HG03432 (cell line): ENCODE measurements at regions not wholly inside any gene's neighbourhood (a gene's known extent, or its start where the extent isn't known, plus 50 kb on each side); places are given as distances from the start of the nearest gene placed in this dataset.

Experiments used
- ATAC-seq: cut with Tn5 transposase; IDR thresholded peaks from one replicate; pipeline ENCODE4 v1.9.1; 2021; ENCODE audit warnings: mild to moderate bottlenecking, moderate library complexity; ENCODE audit not compliant: unreplicated experiment

DNA sequence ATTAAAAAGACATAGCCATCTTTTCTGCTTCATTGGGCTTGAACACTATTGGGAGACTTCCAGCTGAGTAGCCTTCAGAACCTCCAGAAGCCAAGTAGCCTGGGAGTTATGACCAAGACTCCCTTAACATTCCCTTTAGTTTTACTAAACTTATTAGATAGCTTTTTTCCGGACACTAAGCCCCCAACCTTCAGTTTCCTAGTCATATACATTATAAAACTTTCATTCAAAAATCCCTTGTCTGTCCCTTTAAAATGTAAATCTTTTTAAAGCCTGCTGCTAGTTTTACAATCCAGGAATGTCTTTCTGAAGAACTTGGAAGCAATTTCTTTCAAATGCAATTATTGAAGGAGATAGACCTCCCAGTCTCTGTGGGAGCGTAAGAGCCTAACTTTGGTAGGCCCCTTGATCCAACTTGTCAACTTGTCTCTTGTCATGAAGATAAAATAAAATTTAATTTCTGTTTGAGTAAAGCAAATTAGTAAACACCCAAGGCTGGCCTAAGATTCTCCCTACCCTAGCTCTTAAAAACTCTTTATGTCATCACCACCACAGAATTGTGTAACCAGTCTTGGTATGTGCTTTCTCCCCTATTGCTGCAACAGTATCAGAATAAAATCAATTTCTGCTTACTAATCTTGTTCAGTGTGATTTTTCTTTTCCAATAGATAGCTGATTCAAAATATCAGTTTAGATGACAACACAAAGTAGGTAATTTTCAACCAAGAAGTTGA, 796.2 kb downstream of the PLA2G4A start:
- ATAC-seq, result no peak

DNA sequence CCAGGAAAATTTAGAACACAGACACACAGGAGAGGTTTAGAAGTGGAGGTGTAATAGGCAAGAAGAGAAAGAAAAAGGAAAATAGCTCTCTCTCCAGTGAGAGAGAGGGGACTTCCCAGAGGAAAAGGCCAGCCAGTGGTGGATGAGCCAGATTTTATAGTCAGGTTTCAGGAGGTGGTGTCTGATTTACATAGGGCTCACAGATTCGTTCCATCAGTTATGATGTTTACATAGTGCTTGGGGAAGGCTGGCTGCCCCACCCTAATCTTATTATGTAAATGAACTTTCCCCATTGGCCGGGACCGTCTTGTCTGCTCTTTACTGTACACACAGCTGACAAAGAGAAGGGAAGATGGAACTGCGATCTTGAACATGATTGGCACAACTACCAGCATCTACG, 797.3 kb downstream of the PLA2G4A start:
- ATAC-seq, result no peak

DNA sequence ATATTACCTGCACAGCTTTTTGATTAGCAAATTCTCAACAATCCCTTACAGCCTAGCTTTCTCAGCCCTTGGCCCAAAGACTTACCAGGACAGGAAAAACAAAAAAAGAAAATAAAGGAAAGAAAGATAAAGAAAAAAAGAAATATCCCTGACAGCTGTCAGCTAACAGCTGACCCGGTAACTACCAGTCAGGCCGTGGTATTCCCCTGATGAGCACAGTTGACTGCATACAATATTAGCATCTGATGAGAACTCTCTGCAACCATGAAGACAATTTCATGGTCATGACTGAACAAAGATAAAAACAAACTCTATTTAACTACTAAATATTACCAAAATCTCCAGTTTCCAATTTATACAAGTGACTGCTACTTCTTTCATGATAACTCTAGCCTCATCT, 798.8 kb downstream of the PLA2G4A start:
- no peak for ATAC-seq

DNA sequence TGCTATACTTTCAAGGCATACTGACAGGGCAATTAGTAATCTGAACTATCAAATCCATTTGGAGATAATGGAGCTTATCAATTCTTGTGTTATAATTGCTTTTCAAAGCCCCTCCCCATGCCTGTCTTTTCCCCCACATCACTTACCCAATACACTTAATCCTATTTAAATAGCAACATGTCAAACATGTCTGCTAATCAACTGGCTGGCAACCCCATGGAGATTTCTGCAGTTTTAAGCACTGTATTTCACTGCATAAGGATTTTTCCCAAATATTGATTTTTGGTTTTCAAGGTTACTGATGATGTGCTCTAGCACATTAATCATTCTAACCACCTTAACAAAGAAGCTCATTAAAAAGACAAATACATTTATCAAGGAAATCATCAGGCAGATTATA, 800.3 kb downstream of the PLA2G4A start:
- ATAC-seq, result no peak

DNA sequence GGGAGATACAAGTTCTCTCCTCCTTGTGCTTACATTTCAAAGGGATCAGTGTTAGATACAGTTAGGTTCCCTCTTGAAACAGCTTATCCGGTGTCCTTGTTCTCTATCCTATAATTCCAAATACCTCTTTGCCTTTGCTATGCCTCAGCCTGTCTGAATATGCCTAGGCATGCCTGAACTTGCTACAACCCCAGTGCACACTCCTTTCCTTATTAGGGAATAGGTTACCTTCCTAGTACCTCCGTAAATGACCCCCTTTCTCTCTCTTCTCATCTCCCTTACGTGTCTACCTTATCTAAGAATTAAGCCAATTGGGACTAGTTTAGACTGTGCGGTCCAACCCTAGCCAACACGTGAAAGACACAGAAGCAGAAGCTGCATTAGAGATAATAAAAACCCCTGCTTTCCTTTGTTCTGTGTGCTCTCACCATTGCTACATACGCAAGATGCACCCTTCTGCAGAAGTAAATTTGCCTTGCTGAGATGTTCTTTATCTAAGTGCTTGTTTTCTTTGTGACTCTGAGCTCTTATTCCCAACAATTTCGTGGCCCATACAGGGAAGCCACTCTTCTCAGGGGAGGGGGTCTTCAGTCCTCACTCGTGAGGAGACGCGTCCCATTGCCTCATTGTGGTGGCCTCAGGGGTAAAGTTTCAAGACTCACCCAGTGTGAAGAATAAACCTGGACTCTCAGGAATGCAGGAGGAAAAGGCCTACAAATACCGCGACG, 802.1 kb downstream of the PLA2G4A start:
- ATAC-seq, result no peak

DNA sequence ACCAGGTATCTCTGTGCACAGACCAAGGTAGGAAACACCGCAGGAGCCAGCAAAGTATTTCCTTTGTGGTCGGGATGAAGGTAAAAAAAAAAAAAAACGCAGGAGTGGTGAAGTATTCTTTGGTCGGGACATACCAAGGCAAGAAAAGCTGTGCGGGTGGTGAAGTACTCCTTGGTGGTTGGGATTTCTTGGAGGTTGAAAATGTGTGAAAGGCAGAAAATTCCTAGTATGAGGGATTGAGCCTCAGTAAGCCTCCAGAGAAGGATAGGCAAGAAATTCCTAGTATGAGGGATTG, 802.6 kb downstream of the PLA2G4A start:
- no peak for ATAC-seq

DNA sequence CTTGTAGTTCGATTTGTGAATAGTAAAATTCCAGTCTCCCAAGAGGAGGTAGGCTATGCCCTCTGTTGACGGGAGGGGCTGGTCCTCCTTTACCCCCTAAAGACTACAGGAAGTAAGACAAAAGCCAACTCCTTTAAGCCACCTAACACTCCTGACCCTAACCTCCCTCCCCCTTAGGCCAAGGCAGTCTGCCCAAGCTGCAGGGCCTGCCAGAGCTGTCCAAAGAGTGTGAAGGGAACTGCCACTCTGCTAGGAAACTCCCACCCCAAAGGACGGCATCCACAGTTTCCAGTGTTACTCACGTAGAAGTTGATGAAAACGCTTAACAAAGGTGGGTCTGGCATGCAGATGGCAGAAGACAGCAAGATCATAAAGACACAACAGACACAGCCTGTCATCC, 803.2 kb downstream of the PLA2G4A start:
- ATAC-seq, result no peak

DNA sequence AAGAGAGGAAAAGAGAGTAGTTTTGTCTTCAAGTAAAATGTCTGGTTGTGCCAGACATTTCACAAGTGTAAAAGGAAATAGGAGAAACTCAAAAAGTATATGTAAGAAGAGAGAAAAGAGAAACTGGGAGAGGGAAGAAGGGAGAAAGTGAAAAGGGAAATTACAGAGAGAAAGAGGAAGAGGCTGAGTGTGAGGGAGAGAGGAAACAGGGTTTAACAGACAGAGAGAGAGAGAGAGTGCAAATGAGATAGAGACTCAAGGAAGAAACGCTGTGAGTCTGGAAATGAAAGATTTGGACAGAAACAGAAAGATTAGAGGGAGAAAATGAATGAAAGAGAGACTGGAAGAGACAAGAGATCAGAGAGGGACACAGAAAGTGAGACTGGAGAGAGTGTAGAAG, 806.2 kb downstream of the PLA2G4A start:
- ATAC-seq, result no peak

DNA sequence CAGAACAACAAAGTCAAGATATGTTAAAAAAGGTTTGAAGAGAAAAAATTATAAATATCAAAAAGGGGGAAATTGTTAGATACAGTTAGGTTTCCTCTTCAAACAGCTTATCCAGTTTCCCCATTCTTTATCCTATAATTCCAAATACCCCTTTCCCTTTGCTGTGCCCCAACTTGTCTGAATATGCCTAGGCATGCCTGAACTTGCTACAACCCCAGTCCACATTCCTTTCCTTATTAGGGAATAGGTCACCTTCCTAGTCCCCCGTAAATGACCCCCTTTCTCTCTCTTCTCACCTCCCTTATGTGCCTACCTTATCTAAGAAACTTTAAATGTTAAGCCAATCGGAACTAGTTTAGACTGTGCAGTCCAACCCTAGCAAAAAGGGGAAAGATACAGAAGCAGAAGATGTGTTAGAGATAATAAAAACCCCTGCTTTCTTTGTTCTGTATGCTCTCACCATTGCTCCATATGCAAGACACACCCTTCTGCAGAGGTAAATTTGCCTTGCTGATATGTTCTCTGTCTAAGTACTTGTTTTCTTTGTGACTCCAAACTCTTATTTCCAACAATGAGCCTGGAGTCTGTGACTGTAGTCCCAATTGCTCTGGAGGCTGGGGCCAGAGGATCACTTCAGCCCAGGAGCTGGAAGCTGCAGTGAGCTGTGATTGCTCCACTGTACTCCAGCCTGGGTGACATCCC, 810.1 kb downstream of the PLA2G4A start:
- no peak for ATAC-seq

DNA sequence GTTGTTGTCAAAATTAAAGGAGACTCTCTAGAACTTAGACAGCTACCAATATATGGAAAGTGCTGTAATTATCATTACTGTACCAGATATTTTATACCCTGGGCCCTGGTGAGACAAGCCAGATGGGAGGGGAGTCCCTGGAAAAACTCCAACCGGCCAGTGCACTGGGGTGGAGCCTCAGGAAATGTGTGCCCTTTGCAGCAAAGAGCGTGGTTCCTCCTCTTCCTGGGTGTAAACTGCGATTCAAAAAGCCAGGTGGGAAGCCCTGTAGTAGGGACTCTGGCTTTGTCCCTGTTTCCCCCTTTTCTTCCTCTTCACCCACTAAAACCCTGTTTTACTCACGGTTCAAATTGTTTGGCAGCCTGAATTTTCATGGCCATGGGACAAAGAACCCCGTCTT, 812.3 kb downstream of the PLA2G4A start:
- ATAC-seq, result no peak

DNA sequence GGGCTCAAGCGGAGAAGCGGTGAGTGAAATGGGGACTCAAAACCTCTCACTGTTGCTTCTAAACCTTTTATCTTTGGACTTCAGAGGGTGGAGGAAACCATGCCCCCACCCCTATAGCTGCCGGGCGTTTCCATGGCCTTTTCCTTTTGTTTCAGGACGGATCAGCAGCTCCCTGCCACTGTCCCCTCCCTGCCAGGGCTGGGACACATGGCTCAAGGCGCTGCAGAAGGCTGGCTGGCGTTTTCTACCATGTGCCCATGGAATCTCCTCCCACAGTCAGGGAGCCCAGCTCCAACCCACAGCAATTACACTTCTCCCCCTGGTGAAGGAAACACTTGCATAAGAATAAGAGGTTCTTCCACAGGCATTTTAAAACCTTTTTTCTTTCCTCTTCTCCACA, 812.7 kb downstream of the PLA2G4A start:
- ATAC-seq, result no peak

DNA sequence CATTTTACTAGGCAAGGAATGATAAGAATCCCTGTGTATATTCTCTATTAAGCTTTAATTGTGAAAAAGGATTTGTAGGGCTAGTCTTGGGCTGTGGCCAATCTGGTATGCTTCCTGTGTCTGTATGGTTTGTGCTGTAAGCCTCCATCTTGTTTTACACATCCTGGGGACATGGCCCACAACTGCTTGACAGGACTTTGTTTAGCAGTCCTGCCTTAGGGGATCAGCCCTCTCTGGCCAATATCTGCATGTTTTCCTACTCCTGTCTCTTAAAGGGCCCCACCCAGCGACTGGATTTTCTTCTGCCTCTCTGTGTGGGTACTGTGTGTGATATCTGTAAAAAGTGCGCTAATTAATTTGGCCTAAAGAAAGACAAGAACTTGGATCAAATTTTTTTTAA, 813.2 kb downstream of the PLA2G4A start:
- ATAC-seq, result no peak

DNA sequence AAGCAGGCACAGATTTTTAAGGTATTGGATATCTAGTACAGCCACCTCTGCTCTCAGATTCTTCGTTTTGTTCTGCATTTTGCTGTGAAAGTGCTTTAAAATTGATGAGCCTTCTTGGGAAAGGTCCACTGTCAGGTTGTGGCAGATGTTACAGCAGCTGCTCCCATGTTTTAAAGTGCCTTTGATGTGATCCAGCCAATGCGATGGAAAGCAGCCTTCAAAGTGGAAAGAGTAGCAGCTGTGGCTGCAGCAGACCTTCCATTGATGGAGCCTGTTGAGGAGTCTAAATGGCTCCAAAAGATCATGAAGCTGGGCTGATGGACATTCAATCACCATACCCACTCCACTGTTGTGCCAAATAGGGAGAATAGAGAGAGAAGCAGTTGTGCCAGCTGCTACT, 816.9 kb downstream of the PLA2G4A start:
- ATAC-seq, result no peak

DNA sequence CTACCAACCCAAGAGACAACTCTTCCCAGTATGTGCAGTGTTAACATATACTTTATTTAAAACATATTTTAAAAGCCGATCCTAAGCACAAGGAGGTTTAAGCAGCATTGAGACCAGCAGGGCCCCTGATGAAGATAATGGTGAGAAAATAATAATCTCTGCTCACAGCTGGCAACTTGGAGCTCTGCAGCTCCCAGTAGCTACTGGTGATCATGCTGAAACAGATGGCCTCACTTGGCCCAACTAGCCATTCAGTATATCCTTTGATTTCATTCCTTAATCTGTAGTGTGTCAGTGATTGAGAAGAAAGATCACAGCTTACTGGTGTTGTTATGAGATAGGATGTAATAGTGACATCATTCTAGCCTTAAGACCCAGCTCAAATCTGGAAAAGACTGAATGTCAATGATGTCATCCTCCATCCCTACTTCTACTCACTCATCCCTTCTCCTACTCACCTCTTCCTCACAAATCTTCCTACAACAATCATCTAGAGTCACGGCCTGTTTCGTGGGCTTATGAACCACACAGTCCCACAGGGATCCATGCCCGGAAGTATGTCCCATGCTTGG, 817.9 kb downstream of the PLA2G4A start:
- no peak for ATAC-seq

DNA sequence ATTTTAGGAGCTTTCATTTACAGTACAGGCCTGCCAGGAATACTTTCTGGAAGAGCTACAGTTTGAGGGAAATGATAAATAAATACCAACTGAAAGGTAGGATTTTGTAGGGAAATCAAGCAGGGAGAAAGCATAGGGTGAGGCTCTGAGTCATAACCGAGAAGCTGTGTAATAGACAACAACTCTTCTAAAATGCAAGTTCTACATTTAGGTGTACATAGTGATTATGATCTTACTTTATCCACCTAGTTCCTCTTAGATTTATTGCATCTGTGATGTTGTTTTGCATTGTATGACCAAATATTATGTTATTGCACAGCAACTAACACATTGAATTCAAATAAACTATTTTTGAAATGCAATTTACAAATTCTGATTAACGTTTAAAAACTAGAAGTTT, 819.3 kb downstream of the PLA2G4A start:
- no peak for ATAC-seq

DNA sequence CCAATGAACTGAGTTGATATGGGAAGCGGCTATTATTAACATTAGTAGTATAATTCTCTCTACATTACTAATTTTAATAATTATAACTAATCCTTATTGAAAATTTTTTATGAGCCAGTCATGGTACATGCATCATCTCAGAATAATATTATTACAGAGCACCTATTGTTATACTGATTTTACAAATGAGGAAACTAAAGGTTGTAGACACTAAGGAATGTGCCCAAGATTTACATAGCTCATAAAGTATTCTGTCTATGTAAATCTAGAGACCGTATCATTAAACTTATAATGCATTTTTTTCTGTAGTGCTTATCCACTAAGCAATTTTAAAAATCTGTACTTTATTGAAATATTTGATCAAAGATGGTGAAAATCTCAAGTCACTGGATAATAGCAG, 825.9 kb downstream of the PLA2G4A start:
- no peak for ATAC-seq

DNA sequence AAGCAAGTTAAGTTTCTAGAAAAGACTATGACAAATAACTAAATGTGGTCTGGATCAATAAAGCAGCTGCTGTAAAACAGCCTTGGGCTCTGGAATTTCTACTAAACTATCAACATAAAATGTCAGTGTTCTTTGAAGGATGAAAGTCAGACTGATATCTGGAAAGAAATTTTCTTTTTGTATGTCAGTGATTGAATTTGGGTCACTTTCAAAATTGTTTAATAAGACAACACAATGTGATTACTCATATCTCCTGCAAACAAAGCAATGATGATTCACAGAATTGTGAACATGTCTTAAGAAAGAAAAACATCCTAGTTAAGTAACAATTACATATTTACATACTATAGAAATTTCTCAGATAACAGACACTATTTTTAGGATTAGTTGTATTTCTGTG, 826.4 kb downstream of the PLA2G4A start:
- ATAC-seq, result no peak

DNA sequence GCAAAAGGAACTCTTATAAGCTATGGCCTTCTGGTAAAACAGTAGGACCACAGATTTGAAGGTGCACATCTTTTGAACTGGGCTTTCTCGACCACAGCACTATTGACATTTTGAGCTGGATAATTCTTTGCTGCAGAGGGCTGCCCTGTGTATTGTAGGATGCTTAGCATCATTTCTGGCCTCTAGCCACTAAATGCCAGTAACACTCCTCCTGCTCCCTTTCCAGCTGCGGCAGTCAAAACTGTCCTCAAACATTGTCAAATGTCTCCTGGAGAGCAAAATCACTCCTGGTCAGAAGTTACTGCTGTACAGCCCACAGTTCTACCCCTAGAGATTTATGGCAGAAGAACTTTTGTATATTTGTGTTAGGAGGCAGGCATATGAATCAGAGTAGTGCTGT, 836.7 kb downstream of the PLA2G4A start:
- ATAC-seq, result no peak

DNA sequence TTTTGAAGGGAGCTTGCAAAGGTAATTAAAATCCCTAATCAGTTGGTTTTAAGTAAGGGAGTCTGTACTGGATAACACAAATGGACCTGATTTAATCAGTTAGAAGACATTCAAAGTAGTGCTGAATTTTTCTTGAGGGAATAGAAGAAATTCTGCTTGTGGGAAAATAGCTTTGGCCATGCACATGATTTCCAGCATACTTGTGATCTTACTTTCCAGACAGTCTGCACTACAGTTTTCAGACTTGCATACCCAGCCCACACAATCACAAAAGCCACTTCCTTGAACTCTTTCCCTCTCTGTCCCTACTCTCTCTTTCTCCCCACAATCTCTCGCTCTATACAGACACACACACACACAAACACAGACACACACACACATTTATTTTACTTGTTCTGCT, 852.1 kb downstream of the PLA2G4A start:
- no peak for ATAC-seq

DNA sequence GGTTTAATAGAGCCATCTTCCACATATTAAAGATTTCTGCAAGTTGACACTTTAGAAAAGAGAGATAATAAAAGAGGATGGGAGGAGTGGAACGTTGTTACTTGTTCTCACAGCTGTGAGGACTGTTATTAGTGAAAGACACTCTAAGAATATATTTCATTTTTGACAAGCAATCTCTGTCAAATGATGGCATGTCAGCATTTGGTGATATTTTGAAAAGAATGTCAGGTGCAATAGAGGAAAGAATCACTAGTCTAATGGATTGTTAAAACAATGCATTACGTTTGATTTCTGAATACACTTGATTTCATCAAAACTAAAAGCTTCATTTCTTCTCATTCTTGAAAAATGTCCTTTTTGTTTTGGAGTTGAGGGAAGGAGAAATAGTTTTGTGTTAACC, 853.4 kb downstream of the PLA2G4A start:
- no peak for ATAC-seq

DNA sequence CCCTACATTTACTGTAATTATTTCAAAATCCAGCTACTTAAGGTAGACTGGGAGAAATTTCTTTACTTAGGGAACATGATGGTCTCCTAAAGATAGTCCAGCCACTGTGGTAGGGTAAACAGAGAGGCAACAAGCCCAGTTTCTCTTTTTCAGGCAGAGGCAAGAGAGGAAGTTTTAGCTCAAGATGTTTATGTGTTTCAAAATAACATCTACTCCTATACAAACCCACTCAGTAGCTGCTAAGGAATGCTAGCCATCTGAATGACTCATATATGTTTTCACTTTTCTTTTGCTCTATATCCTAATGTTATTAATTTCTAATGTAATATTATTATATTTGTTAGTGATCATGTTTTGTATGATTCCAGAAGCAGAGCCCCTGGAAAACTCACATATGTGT, 856.6 kb downstream of the PLA2G4A start:
- no peak for ATAC-seq

DNA sequence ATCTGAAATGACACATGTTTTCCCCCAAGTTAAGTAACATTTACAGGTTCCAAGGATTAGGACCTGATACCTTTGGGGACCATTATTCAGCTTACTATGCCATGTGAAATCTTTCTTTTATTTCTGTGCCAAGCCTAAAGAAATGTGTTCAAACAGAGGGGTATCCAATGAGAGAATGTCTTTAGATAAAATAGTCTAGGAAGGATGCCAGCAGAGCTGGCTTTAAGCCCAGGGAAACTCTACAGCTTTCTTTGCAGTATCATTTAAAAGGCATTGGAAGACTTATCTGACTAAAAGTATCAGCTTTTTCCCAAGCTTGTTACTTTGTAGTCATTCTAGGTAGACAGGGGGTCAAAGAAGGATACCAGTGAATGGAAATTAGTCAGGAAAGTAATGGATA, 860.4 kb downstream of the PLA2G4A start:
- ATAC-seq, result no peak
